Panc1 (cell line): ENCODE measurements at regions not wholly inside any gene's neighbourhood (a gene's known extent, or its start where the extent isn't known, plus 50 kb on each side); places are given as distances from the start of the nearest gene placed in this dataset.

Experiments used
- ATAC-seq: fragments of 200-7000 bp; cut with Tn5 transposase; 2 replicates; pipeline ENCODE4 v1.9.1; 2020; ENCODE audit warnings: mild to moderate bottlenecking, moderate library complexity
- BruUV-seq: library from RNA; stranded (reverse); fragments of 400-500 nt; replicated peaks from 2 replicates; lab custom pipeline; 2021; lab: Mats Ljungman, UMichigan
- CTCF ChIA-PET: fragments of 300-600 bp; sonication (Branson Sonifier 250); formaldehyde crosslinking; loops from one replicate; lab custom pipeline; 2022; ENCODE audit warnings: antibody characterized with exemption; lab: Charles Lee
- POLR2A ChIA-PET: fragments of 300-600 bp; sonication (Branson Sonifier 250); formaldehyde crosslinking; loops from one replicate; lab custom pipeline; 2022; ENCODE audit warnings: antibody characterized with exemption; lab: Charles Lee
- DNase-seq: peaks from one replicate; pipeline ENCODE4 v3.0.0-alpha.2; 2010; ENCODE audit warnings: low read depth, low spot score
- H3K27ac ChIP-seq: 2 replicates; pipeline ENCODE4 v1.5.1; 2011; ENCODE audit warnings: mild to moderate bottlenecking, low read length, inconsistent platforms
- H3K27me3 ChIP-seq: fragments of 200-500 bp; sonication (Bioruptor generic); 2 replicates; pipeline ENCODE4 v1.6.0; 2014; ENCODE audit warnings: low read length, inconsistent platforms; ENCODE audit not compliant: control insufficient read depth, insufficient read depth
- H3K36me3 ChIP-seq: fragments of 200-500 bp; sonication (Bioruptor generic); 2 replicates; pipeline ENCODE4 v1.5.1; 2014; ENCODE audit warnings: inconsistent platforms, mild to moderate bottlenecking, low read length, moderate library complexity; ENCODE audit not compliant: control insufficient read depth, insufficient read depth
- H3K4me1 ChIP-seq: 2 replicates; pipeline ENCODE4 v1.5.1; 2011; ENCODE audit warnings: inconsistent platforms, mild to moderate bottlenecking, low read length, moderate library complexity; ENCODE audit not compliant: control insufficient read depth, insufficient read depth
- H3K4me3 ChIP-seq, 2 experiments: 2 replicates each; pipeline ENCODE4 v1.5.1; 2011 to 2012; ENCODE audit warnings: low read depth in 2 of 2, low read length in 2 of 2, mild to moderate bottlenecking in 2 of 2, inconsistent platforms in 1 of 2, moderate library complexity in 1 of 2
- H3K9me3 ChIP-seq: fragments of 200-500 bp; sonication (Bioruptor generic); 2 replicates; pipeline ENCODE4 v1.5.1; 2014; ENCODE audit warnings: low read depth, mild to moderate bottlenecking, inconsistent platforms, low read length, moderate library complexity; ENCODE audit not compliant: control insufficient read depth, insufficient read depth
- CTCF ChIP-seq: fragments of 450-650 bp; IDR thresholded peaks from 2 replicates; pipeline ENCODE4 v1.5.1; 2017; ENCODE audit warnings: mild to moderate bottlenecking
- POLR2AphosphoS5 ChIP-seq: IDR thresholded peaks from 2 replicates; pipeline ENCODE4 v1.6.1; 2012; ENCODE audit warnings: mild to moderate bottlenecking, low read depth, low read length, moderate library complexity
- REST ChIP-seq, 2 experiments: IDR thresholded peaks; 2 replicates each; pipeline ENCODE4 v1.6.1; 2011 to 2012; ENCODE audit warnings: low read depth in 2 of 2, control low read depth in 1 of 2, low read length in 1 of 2, mild to moderate bottlenecking in 1 of 2, moderate library complexity in 1 of 2; ENCODE audit not compliant: insufficient read depth in 1 of 2
- SIN3A ChIP-seq: IDR thresholded peaks from 2 replicates; pipeline ENCODE4 v1.6.1; 2012; ENCODE audit warnings: low read depth, mild to moderate bottlenecking, low read length, moderate library complexity, borderline replicate concordance; ENCODE audit not compliant: insufficient read depth
- TCF7L2 ChIP-seq: IDR thresholded peaks from 2 replicates; pipeline ENCODE4 v1.6.1; 2011; ENCODE audit warnings: mild to moderate bottlenecking, low read depth, low read length, inconsistent platforms
- in situ Hi-C: cut with HindIII; loops from 2 replicates; pipeline ENCODE4 v1.10.0; 2016; ENCODE audit warnings: low sequenced_read_pairs, low pct_unique_long_range_greater_than_20kb
- intact Hi-C: fragments of 100-400 bp; cut with micrococcal nuclease; formaldehyde crosslinking; loops from one replicate; pipeline ENCODE4 v1.10.0; 2022; ENCODE audit not compliant: unreplicated experiment

GRCh38 chr9:84107081-84107480, 126.5 kb downstream of the RMI1 start:
- CTCF ChIA-PET: no interaction called here
- H3K4me1 ChIP-seq: no peaks in the 10 kb centered on the region
- ATAC-seq: no peak
- BruUV-seq: no TSS peak
- TF ChIP-seq SIN3A (no peak), REST (IDR thresholded peaks at IDR 0.05; ENCODE audit: insufficient read depth in 1 of 2, low read depth in 2 of 2, low read length in 1 of 2) (no peak), POLR2AphosphoS5 (no peak)
- POLR2A ChIA-PET: no interaction called here
- H3K27ac ChIP-seq: no peak overlapping the region
- no peak overlapping the region for H3K4me3 ChIP-seq
- in situ Hi-C loops (no loop called here), intact Hi-C loops (no loop called here)
- H3K9me3 ChIP-seq: no peaks in the 10 kb centered on the region
- no peak for DNase-seq
- H3K36me3 ChIP-seq: no peaks in the 10 kb centered on the region
- no peaks in the 10 kb centered on the region; the same call in 1 of the 2 replicates for H3K27me3 ChIP-seq

GRCh38 chr9:84107995-84108394, 127.4 kb downstream of the RMI1 start:
- Histone ChIP-seq H3K27me3 (no peaks in the 10 kb centered on the region), H3K27ac (no peak overlapping the region), H3K36me3 (no peaks in the 10 kb centered on the region), H3K4me1 (no peaks in the 10 kb centered on the region), H3K9me3 (no peaks in the 10 kb centered on the region), H3K4me3 (no peak overlapping the region)
- CTCF ChIA-PET: no interaction called here
- ATAC-seq (no peak), DNase-seq (no peak)
- in situ Hi-C loops: no loop called here
- POLR2A ChIA-PET: no interaction called here
- intact Hi-C loops: no loop called here
- no TSS peak for BruUV-seq
- TF ChIP-seq TCF7L2 (no peak), REST (IDR thresholded peaks at IDR 0.05; ENCODE audit: insufficient read depth in 1 of 2, low read depth in 2 of 2, low read length in 1 of 2) (no peak), CTCF (no peak), POLR2AphosphoS5 (no peak), SIN3A (no peak)
